IMR-90 (cell line): ENCODE measurements at regions not wholly inside any gene's neighbourhood (a gene's known extent, or its start where the extent isn't known, plus 50 kb on each side); places are given as distances from the start of the nearest gene placed in this dataset.

Experiments used
- ATAC-seq: fragments of 200-7000 bp; cut with Tn5 transposase; 2 replicates; pipeline ENCODE4 v1.9.1; 2020; ENCODE audit warnings: low read depth, mild to moderate bottlenecking, moderate library complexity
- BruUV-seq: library from RNA; stranded (reverse); fragments of 400-500 nt; replicated peaks from 2 replicates; lab custom pipeline; 2021; lab: Mats Ljungman, UMichigan
- CTCF ChIA-PET: fragments of 300-600 bp; formaldehyde crosslinking; extraction: SDS; loops from one replicate; lab custom pipeline; 2021; ENCODE audit warnings: antibody characterized with exemption; lab: Yijun Ruan, JAX
- POLR2A ChIA-PET: fragments of 300-600 bp; sonication (Branson Sonifier 250); formaldehyde crosslinking; loops from one replicate; lab custom pipeline; 2022; ENCODE audit warnings: antibody characterized with exemption; ENCODE audit not compliant: unreplicated experiment; lab: Charles Lee
- DNase-seq: peaks from one replicate; pipeline ENCODE4 v3.0.0; 2013
- H2AFZ ChIP-seq: replicated peaks from 2 replicates; pipeline ENCODE3; 2013; ENCODE audit warnings: low read length, mild to moderate bottlenecking; ENCODE audit not compliant: poor library complexity
- H2AK5ac ChIP-seq: 2 replicates; pipeline ENCODE4 v1.6.1; 2013; ENCODE audit warnings: low read depth, low read length, inconsistent platforms
- H2AK9ac ChIP-seq: replicated peaks from 2 replicates; pipeline ENCODE3; 2013; ENCODE audit warnings: mild to moderate bottlenecking, low read depth, low read length, moderate library complexity; ENCODE audit not compliant: poor library complexity
- H2BK120ac ChIP-seq: 2 replicates; pipeline ENCODE4 v1.6.1; 2013; ENCODE audit warnings: low read depth, low read length, inconsistent platforms
- H2BK15ac ChIP-seq: 3 replicates; pipeline ENCODE4 v1.6.1; 2013; ENCODE audit warnings: low read depth, low read length, inconsistent platforms
- H2BK20ac ChIP-seq: 2 replicates; pipeline ENCODE4 v1.6.1; 2013; ENCODE audit warnings: low read depth, mild to moderate bottlenecking, inconsistent platforms, low read length, moderate library complexity
- H2BK5ac ChIP-seq: 2 replicates; pipeline ENCODE4 v1.6.1; 2013; ENCODE audit warnings: mild to moderate bottlenecking, low read depth, low read length, inconsistent platforms; ENCODE audit not compliant: poor library complexity, severe bottlenecking
- H3K14ac ChIP-seq: replicated peaks from 2 replicates; pipeline ENCODE4 v1.6.1; 2013; ENCODE audit warnings: low read depth, low read length, inconsistent platforms
- H3K18ac ChIP-seq: 2 replicates; pipeline ENCODE4 v1.6.1; 2013; ENCODE audit warnings: low read depth, low read length, control low read depth
- H3K23ac ChIP-seq: 2 replicates; pipeline ENCODE4 v1.6.1; 2013; ENCODE audit warnings: low read depth, low read length, inconsistent platforms
- H3K27ac ChIP-seq: 2 replicates; pipeline ENCODE4 v1.5.1; 2013; ENCODE audit warnings: mild to moderate bottlenecking, control low read depth, low read length; ENCODE audit not compliant: insufficient read depth
- H3K27me3 ChIP-seq: 2 replicates; pipeline ENCODE4 v1.6.1; 2013; ENCODE audit warnings: low read length; ENCODE audit not compliant: control insufficient read depth, insufficient read depth
- H3K36me3 ChIP-seq: 2 replicates; pipeline ENCODE4 v1.6.1; 2013; ENCODE audit warnings: low read length, mixed read lengths; ENCODE audit not compliant: control insufficient read depth, insufficient read depth
- H3K4ac ChIP-seq: 2 replicates; pipeline ENCODE4 v1.6.1; 2013; ENCODE audit warnings: low read depth, low read length, inconsistent platforms
- H3K4me1 ChIP-seq: 2 replicates; pipeline ENCODE4 v1.6.1; 2013; ENCODE audit warnings: low read length, mixed read lengths; ENCODE audit not compliant: control insufficient read depth, insufficient read depth
- H3K4me2 ChIP-seq: 2 replicates; pipeline ENCODE4 v1.6.1; 2013; ENCODE audit warnings: low read depth, mild to moderate bottlenecking, control low read depth, low read length, moderate library complexity
- H3K4me3 ChIP-seq: 2 replicates; pipeline ENCODE4 v1.5.1; 2013; ENCODE audit warnings: low read depth, mild to moderate bottlenecking, control low read depth, low read length, moderate library complexity; ENCODE audit not compliant: insufficient read depth
- H3K56ac ChIP-seq: 2 replicates; pipeline ENCODE4 v1.6.1; 2013; ENCODE audit warnings: low read length, inconsistent platforms; ENCODE audit not compliant: insufficient read depth; ENCODE audit errors: extremely low read depth
- H3K79me1 ChIP-seq, 2 experiments: 2 replicates each; pipeline ENCODE4 v1.6.1; 2013; ENCODE audit warnings: low read length in 2 of 2, inconsistent platforms in 1 of 2, low read depth in 1 of 2
- H3K9ac ChIP-seq: 2 replicates; pipeline ENCODE4 v1.6.1; 2013; ENCODE audit warnings: low read depth, low read length, control low read depth
- H3K9me1 ChIP-seq: 2 replicates; pipeline ENCODE4 v1.6.1; 2013; ENCODE audit warnings: low read length, inconsistent platforms; ENCODE audit not compliant: insufficient read depth
- H3K9me3 ChIP-seq: 2 replicates; pipeline ENCODE4 v1.6.1; 2013; ENCODE audit warnings: low read length; ENCODE audit not compliant: control insufficient read depth, insufficient read depth
- H4K20me1 ChIP-seq: 2 replicates; pipeline ENCODE4 v1.6.1; 2013; ENCODE audit warnings: low read length, inconsistent platforms; ENCODE audit not compliant: insufficient read depth
- H4K5ac ChIP-seq: 2 replicates; pipeline ENCODE4 v1.6.1; 2013; ENCODE audit warnings: mild to moderate bottlenecking, low read depth, low read length, control low read depth
- H4K8ac ChIP-seq, 2 experiments: 2 replicates each; pipeline ENCODE4 v1.6.1; 2013; ENCODE audit warnings: low read depth in 2 of 2, low read length in 2 of 2, control low read depth in 1 of 2, inconsistent platforms in 1 of 2
- H4K91ac ChIP-seq: 2 replicates; pipeline ENCODE4 v1.6.1; 2013; ENCODE audit warnings: low read depth, low read length, inconsistent platforms; ENCODE audit not compliant: insufficient read depth
- CHD1 ChIP-seq: IDR thresholded peaks from 2 replicates; pipeline ENCODE4 v1.6.1; 2012; ENCODE audit warnings: low read depth, low read length, improper control_type of control experiment
- FOS ChIP-seq: fragments of 150-350 bp; IDR thresholded peaks from 2 replicates; pipeline ENCODE4 v1.6.1; 2016; ENCODE audit warnings: low read depth, low read length
- RCOR1 ChIP-seq: IDR thresholded peaks from 2 replicates; pipeline ENCODE4 v1.6.1; 2012; ENCODE audit warnings: mild to moderate bottlenecking, low read length, improper control_type of control experiment; ENCODE audit not compliant: insufficient replicate concordance
- RFX5 ChIP-seq: IDR thresholded peaks from 2 replicates; pipeline ENCODE4 v1.8.0; 2012; ENCODE audit warnings: low read depth, mild to moderate bottlenecking, low read length, moderate library complexity
- WGBS, 2 experiments: methylation state at CpG; one replicate each; pipeline versions ENCODE4 v1.1.5 to v1.1.7; 2013; ENCODE audit warnings: missing lambda C conversion rate in 2 of 2; ENCODE audit not compliant: insufficient read length in 1 of 2; ENCODE audit errors: extremely low coverage in 2 of 2; 5-methylcytosine and 5-hydroxymethylcytosine counted together
- dilution Hi-C: fragments of 300-500 bp; cut with HindIII; formaldehyde crosslinking; loops from one replicate; pipeline ENCODE4 v1.14.3; 2018; ENCODE audit warnings: low sequenced_read_pairs; ENCODE audit not compliant: unreplicated experiment
- in situ Hi-C: fragments of 300-500 bp; cut with MboI; formaldehyde crosslinking; loops from 3 replicates; pipeline ENCODE4 v1.14.3; 2019; ENCODE audit warnings: low sequenced_read_pairs, inconsistent platforms, mixed read lengths
- intact Hi-C: fragments of 100-400 bp; cut with micrococcal nuclease; formaldehyde crosslinking; loops from 2 replicates; pipeline ENCODE4 v1.10.0; 2022

- H3K14ac ChIP-seq, result no peak overlapping the region
- no peak overlapping the region for H3K4me2 ChIP-seq
- no peak overlapping the region for H3K27ac ChIP-seq
- no peak overlapping the region for H4K91ac ChIP-seq
- H3K18ac ChIP-seq, result no peak overlapping the region
- no TSS peak for BruUV-seq
- no peak overlapping the region for H2BK20ac ChIP-seq
- CTCF ChIA-PET, result no interaction called here
- no peak overlapping the region for H2AFZ ChIP-seq
- no peak overlapping the region for H3K4me3 ChIP-seq
- H3K9me3 ChIP-seq, result no peaks in the 10 kb centered on the region
- H2AK5ac ChIP-seq, result no peak overlapping the region
- POLR2A ChIA-PET, result no interaction called here
- H3K79me1 ChIP-seq, result no peaks in the 10 kb centered on the region
- H2BK120ac ChIP-seq, result no peak overlapping the region
- no peak overlapping the region for H3K56ac ChIP-seq
- DNase-seq (no peak), ATAC-seq (no peak)
- H4K5ac ChIP-seq, result no peak overlapping the region
- H3K23ac ChIP-seq, result no peak overlapping the region
- TF ChIP-seq FOS (no peak), RCOR1 (no peak), RFX5 (no peak), CHD1 (no peak)
- dilution Hi-C loops (no loop called here), intact Hi-C loops (no loop called here), in situ Hi-C loops (no loop called here)
- no peak overlapping the region for H3K4ac ChIP-seq
- H3K4me1 ChIP-seq, result peaks cover 4% of the 10 kb centered on the region
- 0 out of 2 replicates have a peak, but pooled peaks cover 3% of the 10 kb centered on the region for H3K9me1 ChIP-seq
- H3K36me3 ChIP-seq, result no peaks in the 10 kb centered on the region
- no peaks in the 10 kb centered on the region for H4K20me1 ChIP-seq
- no peak overlapping the region for H2AK9ac ChIP-seq
- H2BK5ac ChIP-seq, result no peak overlapping the region
- no peak overlapping the region for H2BK15ac ChIP-seq
- no peak overlapping the region for H4K8ac ChIP-seq
- no CpG with 5 or more reads among the region's 2 CpGs for WGBS, 2 experiments
- H3K9ac ChIP-seq, result no peak overlapping the region
- no peaks in the 10 kb centered on the region for H3K27me3 ChIP-seq
Observed at GRCh38 chr6:139523986-139524385, 149.5 kb upstream of the CITED2 start.
